Kidney tubule cell (primary cell): ENCODE measurements at regions not wholly inside any gene's neighbourhood (a gene's known extent, or its start where the extent isn't known, plus 50 kb on each side); places are given as distances from the start of the nearest gene placed in this dataset.
"Not testable (repeated sequence)": the region's sequence is repeated elsewhere in the genome, so short reads cannot be mapped to it uniquely, and the experiment has no call there.

ENCODE experiments used
- DNase-seq: peaks from one replicate; pipeline ENCODE4 v3.0.0-alpha.2; 2018; ENCODE audit warnings: low spot score

DNA sequence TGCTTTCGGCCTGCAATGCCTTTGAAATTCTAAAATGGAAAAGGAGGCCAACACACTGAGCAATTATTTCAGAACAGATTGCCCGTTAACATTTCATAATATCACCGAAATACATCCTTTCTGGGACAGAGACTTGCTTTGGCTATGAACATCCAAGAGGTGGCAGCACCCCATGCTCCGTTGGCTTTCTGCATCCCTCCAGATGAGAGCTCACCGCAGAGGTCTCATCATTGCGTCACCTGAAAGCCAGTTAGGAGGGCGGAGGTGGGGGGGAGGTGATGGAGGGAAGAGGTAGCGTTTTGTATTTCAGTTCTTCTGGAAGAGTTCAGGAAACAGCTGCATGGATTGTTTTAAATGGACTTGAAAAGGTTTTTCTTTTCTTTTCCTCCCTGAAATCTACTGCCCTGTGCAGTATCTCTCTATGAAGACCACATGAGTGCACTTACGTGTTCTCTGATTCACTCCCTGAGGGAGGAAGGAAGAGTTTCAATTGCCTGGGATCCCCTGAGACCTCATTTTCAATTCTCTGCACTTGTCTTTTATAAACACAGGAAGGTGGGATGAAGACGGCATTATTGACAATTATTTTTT, 166.8 kb upstream of the PGRMC2 start:
- peak; percentile 95 for DNase-seq

GRCh38 chr4:128452415-128452814, 164.8 kb upstream of the PGRMC2 start:
- peak; percentile 64 for DNase-seq

GRCh38 chr4:128451270-128451905, 163.8 kb upstream of the PGRMC2 start:
- DNase-seq: peak; percentile 75

DNA sequence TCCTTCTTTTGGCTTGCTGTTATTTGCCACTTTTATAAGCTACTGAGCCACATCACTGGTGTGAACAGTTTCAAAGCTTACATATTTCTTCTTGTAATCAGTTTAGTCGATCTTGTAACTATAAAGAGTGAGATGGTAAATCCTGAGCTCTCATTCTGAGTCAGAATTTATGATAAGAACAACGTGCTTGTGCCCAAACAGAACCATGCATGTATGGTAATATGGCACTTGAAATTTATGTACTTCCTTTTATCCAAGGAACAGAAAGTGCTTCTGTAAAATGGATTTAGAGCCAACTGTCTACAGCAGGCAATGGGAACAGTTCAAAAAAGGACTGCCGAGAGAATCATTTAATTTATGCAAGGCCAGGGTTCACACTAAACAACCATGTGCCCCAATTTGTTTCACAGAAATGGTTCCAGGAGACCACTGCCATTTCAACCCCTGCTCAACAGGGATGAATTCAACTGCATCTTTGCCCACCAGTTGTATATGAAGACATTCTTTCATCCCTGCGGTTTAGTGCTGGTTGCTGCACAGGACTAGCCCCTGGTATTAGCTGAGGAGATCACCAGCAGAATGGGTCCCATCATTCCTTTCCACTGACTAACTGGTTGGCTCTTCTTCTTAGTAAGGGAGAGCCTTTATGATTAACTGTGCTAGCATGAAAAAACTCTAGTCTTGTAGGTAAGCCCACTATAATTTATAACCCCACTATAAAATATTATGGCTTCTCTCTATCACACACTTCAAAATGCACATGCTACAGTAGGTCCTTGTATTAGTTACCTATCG, 162.9 kb upstream of the PGRMC2 start:
- peak; percentile 54 for DNase-seq

- DNase-seq: no peak
These were observed 161.6 kb upstream of the PGRMC2 start for GRCh38 chr4:128449251-128449650.

- DNase-seq: no peak
These were observed 157.1 kb upstream of the PGRMC2 start for GRCh38 chr4:128444544-128445302.

GRCh38 chr4:128440923-128441322, 153.3 kb upstream of the PGRMC2 start:
- DNase-seq: no peak

GRCh38 chr4:128437023-128437422, 149.4 kb upstream of the PGRMC2 start:
- DNase-seq: not testable (repeated sequence)

- not testable (repeated sequence) for DNase-seq
These were observed 141.5 kb upstream of the PGRMC2 start for GRCh38 chr4:128429023-128429613.

DNA sequence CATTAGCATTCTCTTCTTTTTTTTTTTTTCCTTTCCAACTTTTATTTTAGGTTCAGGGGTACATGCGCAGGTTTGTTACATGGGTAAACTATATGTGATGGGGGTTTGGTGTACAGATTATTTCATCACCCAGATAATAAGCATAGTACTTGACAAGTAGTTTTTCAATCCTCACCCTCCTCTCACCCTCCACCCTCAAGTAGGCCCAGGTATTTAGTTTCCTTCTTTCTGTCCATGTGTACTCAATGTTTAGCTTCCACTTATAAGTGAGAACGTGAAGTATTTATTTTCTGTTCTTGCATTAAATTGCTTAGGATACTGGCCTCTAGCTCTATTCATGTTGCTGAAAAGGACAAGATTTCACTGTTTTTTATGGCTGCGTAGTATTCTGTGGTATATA, 140.8 kb upstream of the PGRMC2 start:
- no peak for DNase-seq

- peak; percentile 97 for DNase-seq
These were observed 140.3 kb upstream of the PGRMC2 start for GRCh38 chr4:128427832-128428366.

DNA sequence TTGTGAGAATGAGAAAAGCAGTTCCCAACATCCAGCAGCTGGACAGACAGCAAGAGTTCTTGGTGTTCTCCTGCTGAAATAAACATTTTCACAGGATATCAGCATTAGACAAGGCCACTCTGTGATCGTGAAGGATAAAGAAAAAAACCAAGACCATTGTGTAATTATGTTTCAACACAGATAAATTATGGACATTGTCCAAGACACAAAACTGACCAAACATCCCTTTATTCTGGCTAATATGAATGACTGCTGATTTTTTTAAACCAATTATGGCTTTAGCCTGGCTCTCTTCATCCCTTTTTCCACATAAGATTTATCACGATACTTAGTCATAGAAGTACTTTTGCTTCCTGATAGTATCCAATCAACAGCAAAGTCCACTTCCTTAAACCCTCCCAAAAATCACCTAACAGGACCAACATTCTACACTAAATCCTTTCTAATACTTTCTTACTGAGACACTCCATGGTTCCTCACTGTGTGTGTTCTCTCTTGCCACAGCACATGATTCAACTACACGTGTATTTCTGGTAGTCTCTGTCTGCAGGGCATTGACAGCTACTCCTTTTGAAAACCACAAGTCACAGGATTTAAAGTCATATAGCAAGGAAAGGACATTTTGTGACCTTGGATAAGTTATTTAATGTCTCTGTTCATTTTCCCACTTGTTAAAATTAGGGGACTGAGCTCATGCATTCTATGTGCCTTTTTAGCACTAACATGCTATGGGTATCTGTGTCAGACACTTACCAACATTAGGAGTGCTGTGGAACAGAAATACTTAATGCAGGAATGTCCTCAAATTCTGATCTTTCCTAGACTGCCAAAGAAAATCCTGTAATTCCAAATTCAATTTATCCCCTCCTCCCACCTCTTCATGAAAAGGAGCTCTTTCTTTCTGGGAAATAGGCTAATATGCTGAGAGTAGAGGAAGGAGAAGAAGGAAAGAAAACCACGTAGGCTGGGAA, 137.2 kb upstream of the PGRMC2 start:
- peak; percentile 71 for DNase-seq

DNA sequence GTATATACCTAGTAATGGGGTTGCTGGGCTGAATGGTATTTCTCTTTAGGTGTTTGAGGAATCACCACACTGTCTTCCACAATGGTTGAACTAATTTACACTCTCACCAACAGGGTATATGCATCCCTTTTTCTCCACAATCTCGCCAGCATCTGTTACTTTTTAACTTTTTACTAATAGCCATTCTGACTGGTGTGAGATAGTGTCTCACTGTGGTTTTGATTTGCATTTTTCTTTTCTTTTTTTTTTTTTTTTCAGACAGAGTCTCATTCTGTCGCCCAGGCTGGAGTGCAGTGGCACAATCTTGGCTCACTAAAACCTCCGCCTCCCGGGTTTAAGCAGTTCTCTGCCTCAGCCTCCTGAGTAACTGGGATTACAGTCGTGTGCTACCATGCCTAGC, 134.7 kb upstream of the PGRMC2 start:
- DNase-seq: peak; percentile 75

DNA sequence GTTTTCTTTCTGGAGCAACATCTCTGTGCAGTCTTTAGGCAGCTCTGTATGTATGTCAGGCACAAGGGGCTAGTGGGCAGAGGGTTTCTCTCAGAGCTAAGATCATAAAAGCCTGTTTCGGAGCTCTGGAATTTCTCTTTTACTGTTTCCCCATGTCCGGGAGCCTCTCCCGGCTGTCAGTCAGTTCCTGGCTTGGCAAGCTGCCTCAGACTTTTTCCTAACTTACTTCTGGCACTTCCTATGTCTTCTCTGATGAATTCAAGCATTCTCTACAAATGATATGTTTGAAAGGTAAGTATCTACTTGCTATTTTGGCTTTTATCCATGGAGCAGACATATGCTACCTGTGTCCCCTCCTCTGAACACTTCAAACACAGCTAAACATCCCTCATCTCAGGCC, 129.3 kb upstream of the PGRMC2 start:
- no peak for DNase-seq

DNA sequence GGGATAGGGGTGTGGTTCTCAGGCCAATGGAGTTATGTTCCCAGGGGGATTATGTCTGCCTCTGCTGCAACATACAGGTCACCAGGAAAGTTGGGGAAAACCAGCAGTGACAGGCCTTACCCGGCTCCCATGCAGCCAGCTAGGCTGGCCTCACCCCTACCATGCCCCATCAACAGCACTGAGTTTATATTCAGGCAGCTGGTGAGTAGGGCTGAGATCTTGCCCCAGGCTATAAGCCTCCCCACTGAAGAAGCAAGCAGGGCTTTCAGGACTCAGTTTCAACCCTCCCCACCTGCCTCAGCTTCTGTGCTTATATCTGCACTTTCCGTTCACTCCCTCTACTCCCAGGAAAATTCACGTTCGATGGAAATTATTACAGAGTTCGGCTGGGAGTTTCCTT, 122.4 kb upstream of the PGRMC2 start:
- DNase-seq: no peak

DNA sequence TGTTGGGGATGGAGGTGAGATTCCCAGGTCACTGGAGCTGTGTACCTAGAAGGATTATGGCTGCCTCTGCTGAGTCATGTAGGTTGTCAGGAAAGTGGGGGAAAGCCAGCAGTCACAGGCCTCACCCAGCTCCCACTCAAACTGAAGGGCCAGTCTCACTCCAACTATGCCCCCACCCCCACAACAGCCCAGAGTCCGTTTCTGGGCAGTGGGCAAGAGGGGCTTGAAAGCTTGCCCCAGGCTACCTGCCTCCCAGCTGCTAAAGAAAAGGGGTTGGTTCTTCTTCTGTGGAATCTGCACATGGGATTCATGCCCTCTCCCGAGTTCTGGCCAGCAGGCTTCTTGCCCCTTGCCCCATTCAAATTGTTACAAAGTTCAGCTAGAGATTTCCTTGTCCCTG, 116.0 kb upstream of the PGRMC2 start:
- DNase-seq: no peak

DNA sequence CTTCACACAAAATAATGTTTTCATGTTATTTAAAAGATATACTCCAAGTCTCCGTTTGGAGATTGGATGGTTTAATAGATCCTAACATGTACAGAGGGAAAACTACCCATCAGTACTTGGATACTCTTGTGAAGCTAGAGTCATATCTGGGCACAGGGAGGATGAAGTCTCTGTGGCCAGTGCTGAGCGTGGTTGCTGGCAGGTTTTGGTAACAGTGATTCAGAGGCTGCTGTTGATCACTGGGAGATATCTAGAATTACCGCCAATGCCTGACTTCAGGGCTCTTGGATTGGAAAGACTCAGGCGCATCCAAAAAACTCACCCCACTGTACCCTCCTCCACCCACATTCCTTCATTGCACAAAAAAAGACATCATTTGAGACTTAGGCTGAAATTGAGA, 107.2 kb upstream of the PGRMC2 start:
- peak; percentile 19 for DNase-seq

DNA sequence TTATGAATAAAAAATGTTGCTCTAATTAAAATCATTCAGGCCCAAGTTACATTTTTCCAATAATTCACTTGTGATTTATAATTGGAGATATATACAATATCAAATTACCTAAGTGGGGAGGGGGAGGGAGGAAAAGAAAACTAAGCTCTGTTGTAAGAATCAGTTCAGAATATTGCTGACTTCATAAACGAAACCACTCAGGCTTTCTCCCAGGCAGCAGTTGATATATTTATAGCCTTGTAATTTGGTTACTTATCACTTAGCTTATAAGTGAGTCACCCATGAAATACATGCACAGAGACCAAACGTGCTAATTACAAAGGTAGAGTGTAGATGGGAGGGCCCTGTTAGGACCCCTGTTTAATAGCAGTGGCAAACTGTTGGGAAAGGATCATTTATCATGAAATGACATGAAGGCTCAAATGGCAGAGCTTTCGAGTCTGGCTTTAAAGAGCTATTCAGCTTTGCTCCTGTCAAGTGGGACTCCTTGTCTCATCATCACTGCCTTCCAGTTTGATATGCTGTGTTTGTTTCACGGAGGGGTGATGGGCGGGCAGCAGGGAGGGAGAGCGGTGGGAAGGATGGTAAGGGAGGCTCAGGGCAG, 105.6 kb upstream of the PGRMC2 start:
- DNase-seq: peak; percentile 73

DNA sequence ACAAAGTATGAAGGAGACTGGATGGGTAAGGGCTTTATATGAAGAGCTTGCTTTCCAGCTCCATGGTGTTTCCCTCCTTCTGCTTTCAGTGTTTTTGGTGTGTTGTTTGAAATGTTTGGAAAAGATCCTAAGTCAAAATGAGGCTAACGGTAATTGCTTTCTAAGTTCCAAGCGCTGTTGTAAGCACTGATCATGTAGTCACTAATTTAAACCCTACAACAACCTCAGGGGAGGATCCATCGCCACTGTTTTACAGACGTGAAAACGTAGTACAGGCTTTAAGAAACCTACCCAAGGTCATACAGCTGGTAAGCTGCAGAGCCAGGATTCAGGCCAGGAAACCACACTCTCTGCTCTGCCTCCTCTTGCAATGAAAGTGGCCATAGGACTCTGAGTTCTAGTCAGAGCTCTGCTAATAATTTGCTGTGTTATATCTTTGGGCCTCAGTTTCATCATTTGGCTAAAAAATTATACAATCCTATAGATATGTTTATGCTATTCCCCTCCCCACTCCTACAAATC, 102.9 kb upstream of the PGRMC2 start:
- DNase-seq: no peak

DNA sequence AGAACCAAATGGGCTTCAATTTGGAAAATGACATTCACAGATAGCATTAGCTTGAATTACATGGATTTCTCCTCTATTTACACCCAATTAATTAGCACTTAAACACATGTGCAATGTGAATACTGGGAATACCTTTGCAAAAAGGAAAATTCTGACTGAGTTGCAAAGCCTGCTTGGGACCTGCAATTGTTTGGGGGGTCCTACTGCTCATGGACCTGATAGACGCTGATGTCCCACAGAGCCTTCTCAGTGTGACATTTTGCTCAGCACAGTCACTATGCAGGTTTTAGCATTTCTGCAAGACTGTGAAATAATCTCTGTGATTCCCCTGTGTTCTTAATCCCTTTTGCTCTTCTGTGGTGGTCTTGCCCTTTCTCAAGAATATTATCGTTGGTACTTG, 101.2 kb upstream of the PGRMC2 start:
- no peak for DNase-seq
